ENCODE measurements at regions not wholly inside any gene's neighbourhood (a gene's known extent, or its start where the extent isn't known, plus 50 kb on each side); places are given as distances from the start of the nearest gene placed in this dataset.
"Not testable (repeated sequence)": the region's sequence is repeated elsewhere in the genome, so short reads cannot be mapped to it uniquely, and the experiment has no call there.

GRCh38 chr3:106421426-106421825, 552.6 kb upstream of the CBLB start:
- DNase-seq, result no peak

- DNase-seq, result no peak
Measured at GRCh38 chr3:106421909-106422308, 553.1 kb upstream of the CBLB start.

DNA sequence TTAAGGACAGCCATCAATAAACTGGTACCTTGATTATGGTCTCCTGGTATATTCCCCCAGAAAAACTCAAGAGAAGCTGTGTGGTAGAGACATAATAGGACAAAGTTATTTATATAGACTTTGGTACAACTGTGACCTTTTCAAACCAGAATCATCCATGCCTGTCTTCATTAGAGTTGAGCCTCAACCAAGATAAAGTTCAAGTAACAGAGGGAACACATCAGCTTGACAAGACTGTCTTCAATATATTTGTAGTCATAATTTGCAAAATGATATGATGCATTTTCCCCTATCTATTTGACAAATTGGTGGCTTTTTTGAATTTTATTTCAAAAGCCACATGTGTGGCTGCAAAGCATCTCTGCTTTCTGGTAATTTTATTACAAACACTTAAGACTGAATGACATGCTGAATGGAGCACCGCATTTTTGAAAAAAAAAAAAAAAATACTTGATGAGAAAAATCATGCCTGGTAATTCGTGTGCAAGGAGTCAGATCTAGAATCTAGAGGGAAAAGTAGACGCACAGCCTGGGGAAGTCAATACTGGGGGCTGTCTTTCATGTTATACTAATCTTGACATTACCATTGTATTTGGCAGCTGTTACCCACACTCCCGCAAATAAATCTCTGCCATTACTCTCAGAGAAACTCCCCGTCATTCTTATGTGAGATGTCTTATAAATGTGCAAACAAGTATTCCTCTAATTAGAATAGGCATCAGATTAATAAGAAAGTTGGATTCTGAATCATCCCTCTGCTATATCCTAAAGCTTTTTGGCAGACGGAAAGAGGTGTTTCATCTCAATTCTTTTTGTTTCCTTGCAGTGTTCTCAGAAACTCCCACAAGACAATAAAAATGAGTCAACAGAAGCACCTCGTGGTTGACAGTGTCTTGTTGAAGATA, 554.8 kb upstream of the CBLB start:
- peak; percentile 52 for DNase-seq

- no peak for DNase-seq
Measured at GRCh38 chr3:106425026-106425425, 556.2 kb upstream of the CBLB start.

DNA sequence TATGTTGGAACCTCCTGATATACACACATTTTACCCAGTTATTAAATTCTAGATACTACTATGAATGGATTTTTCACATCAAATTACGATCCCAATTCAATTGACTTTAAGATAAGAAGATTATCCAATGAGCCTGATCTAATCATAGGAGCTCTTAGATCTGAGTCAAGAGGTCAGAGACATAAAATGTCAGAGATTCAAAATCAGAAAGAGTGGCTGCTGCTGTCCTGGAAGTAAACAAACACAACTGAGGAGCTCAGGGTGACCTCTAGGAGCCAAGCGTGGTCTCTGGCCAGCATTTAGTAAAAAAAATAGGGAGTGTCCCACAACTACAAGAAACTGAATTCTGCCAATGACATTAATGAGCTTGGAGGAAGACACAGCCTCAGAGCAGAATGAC, 557.1 kb upstream of the CBLB start:
- peak; percentile 89 for DNase-seq

GRCh38 chr3:106428565-106428994, 559.8 kb upstream of the CBLB start:
- no peak for DNase-seq

- DNase-seq, result no peak
Measured at GRCh38 chr3:106431721-106432120, 562.9 kb upstream of the CBLB start.

DNA sequence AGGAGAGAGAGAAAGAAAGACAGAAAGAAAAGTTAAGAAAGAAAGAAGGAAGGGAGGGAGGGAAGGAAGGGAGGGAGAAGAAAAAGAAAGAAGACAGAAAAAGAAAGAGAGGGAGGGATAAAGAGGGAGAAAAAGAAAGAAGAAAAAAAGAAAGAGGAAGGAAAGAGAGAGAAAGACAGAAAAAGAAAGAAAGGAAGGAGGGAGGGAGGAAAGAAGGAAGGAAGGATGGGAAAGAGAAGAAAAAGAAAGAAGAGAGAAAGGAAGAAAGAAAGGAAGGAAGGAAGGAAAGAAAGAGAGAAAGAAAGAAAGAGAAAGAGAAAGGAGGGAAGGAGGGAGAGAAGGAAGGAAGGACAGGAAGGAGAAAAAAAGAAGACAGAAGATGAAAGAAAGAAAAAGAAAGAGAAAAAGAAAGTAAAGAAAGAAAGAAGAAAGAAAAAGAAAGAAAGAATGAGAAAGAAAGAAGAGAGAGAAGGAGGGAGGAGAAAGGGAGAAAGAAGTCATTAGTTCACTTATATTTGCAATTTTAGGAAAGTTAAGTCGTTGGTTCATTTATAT, 567.2 kb upstream of the CBLB start:
- no peak for DNase-seq

- DNase-seq, result peak; percentile 95
Measured at GRCh38 chr3:106438887-106439286, 570.1 kb upstream of the CBLB start.

DNA sequence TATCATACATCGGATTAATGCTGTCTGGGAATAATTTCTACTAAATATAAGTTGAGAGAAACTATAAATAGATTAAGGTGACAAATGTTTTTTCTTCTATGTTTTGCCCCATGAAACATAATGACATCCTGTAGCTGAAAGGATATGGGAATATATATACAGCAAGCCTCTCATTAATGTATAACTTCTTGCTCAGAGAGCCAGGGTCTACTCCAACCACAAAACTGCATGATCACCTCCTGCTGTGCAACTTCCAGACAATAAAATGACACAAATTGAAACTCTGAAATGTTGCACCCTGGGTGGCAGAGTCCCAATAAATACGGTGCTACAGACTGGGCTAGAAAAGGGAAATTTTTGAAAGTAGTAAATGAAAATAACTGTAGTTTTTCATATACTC, 571.9 kb upstream of the CBLB start:
- no peak for DNase-seq

DNA sequence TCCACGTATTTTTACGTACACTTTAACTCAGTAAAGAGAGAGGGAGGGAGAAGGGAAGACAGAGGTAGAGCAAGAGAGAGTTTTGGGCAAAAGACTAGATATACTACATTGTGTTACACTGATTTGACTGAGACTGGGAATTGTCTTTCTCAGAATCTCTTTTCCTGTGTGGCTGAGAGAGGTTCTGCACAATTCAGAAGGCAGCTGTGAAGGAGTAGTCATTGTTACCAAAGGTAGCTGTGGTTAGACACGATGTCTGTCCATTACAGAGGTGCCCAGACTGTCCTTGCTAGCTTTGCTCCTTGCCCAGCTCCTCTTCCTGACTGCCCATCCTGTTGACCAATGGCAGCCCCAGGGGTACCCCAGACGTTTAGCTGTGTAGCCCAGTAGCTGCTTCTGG, 577.5 kb upstream of the CBLB start:
- no peak for DNase-seq

GRCh38 chr3:106447723-106448301, 579.0 kb upstream of the CBLB start:
- no peak for DNase-seq

DNA sequence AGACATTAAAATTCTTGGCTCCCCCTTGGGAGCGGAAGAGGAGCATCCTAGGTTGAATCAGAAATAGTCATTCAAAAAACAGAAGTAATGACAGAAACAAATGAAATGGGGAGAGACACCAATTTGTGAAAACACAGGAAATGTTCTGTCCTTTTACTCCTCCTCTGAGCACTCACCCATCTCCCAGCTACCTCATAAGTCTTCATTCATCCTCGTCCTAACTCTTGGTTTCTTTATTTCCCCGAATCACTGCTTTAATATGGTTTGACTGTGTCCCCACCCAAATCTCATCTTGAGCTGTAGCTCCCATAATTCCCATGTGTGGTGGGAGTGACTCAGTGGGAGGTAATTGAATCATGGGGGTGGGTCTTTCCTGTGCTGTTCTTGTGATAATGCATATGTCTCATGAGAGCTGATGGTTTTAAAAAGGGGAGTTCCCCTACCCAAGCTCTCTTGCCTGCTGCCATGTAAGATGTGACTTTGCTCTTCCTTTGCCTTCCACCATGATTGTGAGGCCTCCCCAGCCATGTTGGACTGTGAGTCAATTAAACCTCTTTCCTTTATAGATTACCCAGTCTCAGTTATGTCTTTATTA, 579.7 kb upstream of the CBLB start:
- not testable (repeated sequence) for DNase-seq

DNA sequence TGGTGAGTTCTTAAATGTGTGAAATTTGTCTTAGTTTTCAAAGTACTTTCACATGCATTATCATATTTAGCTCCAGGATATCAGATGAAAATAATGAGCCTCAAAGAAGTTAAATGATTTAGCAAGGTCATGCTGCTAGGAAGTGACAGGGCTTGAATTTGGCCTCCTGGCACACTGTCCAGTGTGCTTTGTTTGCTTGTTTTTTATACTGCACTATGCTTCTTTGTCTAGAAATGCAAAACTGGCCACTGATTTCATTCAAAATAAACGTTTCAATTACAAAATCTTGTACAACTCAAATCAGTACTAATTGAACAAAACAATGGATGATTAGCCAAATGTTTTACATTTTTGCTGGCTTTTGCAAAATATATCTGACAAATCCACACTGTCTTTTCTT, 583.3 kb upstream of the CBLB start:
- no peak for DNase-seq

DNA sequence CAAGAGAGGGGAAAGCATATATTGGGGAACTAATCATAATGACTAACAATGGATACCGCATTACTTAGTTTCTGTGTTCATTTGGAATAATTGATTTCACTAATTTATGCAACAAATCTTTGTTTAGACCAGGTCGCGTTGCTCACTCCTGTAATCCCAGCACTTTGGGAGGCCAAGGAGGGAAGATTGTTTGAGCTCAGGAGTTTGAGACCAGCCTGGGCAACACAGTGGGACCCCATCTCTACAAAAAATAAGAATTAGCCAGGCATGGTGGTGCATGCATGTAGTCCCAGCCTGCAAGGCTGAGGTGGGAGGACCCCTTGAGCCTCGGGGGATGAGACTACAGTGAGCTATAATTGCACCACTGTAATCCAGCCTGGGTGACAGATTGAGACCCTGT, 585.7 kb upstream of the CBLB start:
- DNase-seq, result no peak

- peak; percentile 35 for DNase-seq
Measured at GRCh38 chr3:106457281-106458180, 588.7 kb upstream of the CBLB start.

- no peak for DNase-seq
Measured at GRCh38 chr3:106458952-106459351, 590.1 kb upstream of the CBLB start.

- DNase-seq, result no peak
Measured at GRCh38 chr3:106466881-106467280, 598.1 kb upstream of the CBLB start.

DNA sequence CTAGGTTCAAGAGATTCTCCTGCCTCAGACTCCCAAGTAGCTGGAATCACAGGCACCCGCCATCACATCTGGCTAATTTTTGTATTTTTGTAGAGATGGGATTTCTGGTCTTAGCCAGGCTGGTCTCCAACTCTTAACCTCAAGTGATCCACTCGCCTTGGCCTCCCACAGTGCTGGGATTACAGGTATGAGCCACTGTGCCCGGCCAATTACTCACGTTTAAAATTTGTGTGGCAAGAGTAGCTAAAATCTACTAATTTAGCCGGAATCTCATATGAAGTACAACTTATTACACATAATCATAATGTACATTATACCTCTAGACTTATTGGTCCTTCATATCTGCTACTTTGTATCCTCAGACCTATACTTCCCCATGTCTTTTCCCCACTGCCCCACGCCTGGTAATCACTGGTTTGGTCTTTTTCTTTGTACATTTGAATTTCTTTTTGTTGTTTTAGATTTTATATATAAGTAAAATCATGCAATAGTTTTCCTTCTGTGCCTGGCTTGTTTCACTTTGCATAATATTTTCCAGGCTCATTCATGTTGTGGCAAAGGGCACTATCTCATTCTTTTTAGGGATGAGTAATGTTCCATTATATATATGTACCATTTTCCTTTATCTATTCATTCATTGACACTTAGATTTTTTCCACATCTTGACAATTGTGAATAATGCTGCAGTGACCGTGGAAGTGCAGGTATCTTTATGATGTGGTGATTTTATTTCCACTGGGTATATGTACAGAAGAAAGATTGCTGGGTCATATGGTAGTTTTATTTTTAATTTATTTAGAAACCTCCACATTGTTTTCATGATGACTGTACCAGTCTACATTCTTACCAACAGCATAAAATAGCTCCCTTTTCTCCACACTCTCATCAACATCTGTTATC, 605.0 kb upstream of the CBLB start:
- DNase-seq, result no peak

DNA sequence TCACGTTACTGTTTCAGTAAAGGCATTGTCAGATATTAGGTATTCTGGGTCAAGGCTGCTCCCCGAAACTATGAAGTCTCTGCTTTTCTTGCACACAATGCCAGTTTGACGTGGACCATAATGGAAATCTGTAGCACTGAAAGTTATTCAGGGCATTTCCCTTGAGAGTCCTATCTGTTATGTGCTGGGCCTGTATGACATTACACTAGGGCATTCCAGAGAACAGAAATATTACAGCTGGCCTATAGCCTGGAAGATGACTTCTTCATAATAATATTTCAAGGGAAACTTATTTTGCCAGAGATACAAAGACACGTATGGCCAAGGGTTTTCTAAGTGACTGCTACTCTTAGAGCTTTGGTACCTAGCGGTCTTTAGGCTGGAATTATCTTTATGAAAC, 613.6 kb upstream of the CBLB start:
- DNase-seq, result no peak

DNA sequence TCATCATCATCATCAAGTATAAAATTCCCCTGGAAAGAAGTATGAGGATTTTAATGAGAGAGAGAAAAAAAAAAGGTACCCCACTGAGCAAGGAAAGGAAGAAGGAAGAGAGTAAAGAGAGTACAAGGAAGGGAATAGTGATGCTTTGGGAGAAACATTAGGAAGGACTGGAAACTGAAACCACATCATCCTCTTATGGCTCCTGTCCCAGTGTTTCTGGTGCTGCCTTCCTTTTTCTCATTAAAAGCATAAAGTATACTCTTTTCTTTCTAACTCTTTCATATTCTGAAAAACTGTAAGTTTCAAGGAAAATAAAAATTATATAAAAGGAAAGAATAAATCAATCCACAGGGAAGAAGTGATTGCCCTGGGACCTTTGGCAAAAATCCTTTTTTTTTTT, 616.4 kb upstream of the CBLB start:
- DNase-seq, result no peak

DNA sequence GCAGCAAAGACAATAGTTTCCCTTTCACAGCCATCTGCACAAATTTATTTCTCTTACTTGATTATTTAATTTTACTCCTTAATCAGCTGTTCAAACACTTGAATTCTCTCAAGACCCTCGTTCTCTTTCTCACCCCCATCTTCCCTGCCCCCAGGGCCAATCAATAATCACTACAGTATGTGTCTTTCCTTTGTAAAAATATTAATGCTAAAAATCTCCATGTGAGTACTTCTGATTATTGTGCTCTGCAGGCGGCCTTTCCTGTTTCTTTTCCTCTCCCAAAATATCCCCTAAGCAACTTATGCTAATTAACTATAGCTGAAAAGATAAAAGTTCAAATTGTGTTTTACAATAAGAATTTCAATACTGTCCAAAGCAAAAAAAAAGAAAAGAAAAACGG, 617.0 kb upstream of the CBLB start:
- no peak for DNase-seq

All from NCI-H82 (cell line).